Hematopoietic multipotent progenitor cell treated with erythropoietin and hydrocortisone succinate and interleukin-3 and kit ligand, for 15 days (in vitro differentiated cells): ENCODE measurements at regions not wholly inside any gene's neighbourhood (a gene's known extent, or its start where the extent isn't known, plus 50 kb on each side); places are given as distances from the start of the nearest gene placed in this dataset.
"Not testable (repeated sequence)": the region's sequence is repeated elsewhere in the genome, so short reads cannot be mapped to it uniquely, and the experiment has no call there.

Experiments
- DNase-seq: peaks from one replicate; pipeline ENCODE4 v3.0.0-alpha.2; 2015; ENCODE audit warnings: low spot score

- no peak for DNase-seq
These were observed 79.7 kb upstream of the SHANK2 start for GRCh38 chr11:71332046-71332445.

GRCh38 chr11:71331631-71332030 is 79.3 kb upstream of the SHANK2 start:
- DNase-seq = no peak

GRCh38 chr11:71330996-71331395 is 78.6 kb upstream of the SHANK2 start:
- DNase-seq = no peak

DNA sequence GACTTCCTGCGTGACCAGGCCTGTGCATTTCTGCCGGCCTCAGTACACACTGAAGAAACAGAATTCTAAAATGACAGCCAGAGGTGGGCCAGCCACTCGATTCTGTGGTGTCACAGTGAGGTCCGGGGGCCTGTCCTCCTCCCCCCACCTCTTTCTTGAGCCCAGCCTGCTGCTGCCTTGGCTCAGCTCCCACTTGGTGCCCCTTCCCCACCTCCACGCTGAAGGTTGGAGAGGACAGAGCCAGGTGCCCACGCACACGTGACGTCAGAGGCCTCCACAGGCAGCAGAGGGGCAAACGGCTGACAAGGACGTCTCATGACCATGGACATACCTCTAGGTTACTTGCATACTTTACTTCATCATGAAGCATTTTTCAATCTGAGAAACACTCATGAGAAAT is 78.0 kb upstream of the SHANK2 start:
- no peak for DNase-seq

GRCh38 chr11:71329786-71330185 is 77.4 kb upstream of the SHANK2 start:
- DNase-seq = no peak

DNA sequence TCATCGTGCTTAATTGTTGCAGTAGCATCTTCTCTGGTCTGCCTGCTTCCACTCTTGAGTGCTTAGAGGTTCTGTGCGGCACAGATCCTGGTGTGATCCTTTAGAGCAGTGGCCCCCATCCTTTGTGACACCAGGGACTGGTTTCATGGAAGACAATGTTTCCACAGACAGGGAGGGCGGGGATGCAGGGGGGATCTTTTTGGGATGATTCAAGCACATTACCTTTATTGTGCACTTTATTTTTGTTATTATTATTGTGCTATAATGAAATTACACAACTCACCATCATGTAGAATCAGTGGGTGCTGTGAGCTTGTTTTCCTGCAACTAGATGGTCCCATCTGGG is 76.8 kb upstream of the SHANK2 start:
- DNase-seq = no peak

- no peak for DNase-seq
These were observed 75.0 kb upstream of the SHANK2 start for GRCh38 chr11:71327156-71328085.

DNA sequence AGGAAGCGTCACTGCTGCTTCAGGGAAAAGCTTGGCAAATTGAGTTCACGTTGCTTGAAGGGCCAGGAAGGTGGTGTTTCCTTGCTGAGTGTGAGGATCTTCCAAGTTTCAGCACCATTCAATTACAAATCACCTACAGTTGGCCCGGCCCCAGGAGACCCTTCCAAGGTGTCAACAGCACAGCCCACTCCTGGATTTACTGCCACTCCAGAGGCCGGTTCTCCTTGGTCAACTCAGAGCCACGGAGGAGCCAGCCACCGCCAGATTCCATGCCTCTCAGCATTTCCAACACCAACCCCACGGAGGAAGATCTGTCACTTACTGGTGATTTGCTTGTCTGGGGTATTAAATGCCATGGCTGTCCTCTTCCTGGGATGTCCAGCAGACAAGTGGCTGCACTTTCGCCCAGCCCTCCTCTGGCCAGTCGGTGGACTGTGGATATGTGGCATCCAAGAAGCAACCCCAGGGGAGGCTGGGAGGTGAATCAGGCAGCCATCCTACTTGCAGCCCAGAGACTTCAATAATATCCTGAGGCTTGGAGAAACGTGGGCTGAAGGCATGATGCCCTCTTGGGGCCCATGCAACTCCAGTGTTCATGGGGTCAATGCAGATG is 74.1 kb upstream of the SHANK2 start:
- DNase-seq = no peak

- DNase-seq = no peak
These were observed 73.3 kb upstream of the SHANK2 start for GRCh38 chr11:71325418-71326327.

DNA sequence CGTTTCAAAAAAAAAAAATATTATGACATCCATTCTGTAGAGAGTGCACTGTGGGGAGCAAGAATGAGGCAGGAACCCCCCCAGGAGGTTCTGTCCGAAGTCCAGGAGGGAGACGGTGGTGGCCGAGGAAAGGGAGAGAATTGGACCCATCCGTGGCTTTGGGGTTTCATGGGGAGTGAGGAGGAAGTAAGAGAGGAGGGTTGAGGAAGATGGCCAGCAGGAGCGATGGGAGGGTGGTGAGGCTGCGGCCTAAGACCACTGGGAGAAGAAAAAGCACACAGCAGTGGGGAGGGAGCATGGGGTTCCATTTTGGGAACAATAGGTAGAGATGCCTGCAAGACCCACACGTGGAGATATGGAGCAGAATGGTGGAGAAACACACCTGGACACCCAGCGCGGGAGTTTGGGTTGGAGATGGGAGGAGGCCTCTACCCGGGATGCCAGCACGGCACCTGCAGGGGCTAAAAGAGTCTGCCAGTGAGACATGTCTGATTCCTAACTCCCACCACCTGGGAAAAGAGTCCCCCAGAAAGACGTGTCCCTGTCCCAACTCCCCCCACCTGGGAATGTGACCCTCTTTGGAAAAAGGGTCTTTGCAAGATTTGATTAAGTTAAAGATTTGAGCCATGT is 72.5 kb upstream of the SHANK2 start:
- DNase-seq = no peak

DNA sequence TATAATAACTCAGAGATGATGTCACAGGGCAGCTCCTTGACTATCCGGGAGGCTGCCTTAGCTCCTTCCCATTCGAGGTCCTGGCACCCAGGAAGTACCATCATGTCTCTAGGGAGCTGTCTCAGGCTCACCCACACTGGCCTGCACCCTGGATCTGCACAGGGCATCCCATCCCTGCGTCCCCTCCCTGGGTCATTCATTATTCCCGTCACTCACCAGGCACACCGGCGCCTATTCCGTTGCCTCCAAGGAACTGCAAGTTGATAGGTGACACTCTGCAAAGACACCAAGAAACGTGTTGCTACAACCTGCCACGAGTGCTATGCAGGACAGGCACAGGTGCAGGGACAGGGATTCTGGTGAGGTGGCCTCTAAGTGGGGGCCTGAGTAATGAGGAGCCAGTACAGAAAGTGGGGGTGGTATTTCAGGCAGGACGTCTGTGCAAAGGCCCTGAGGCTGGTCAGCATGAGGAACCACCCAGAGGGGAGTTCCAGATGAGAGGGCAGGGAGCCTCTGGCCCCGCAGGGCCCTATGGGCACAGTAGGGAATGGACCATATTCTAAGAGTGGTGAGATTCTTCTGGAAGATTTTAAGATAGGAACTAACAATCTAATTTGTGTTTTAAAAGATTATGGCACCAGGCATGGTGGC is 71.6 kb upstream of the SHANK2 start:
- DNase-seq = no peak

DNA sequence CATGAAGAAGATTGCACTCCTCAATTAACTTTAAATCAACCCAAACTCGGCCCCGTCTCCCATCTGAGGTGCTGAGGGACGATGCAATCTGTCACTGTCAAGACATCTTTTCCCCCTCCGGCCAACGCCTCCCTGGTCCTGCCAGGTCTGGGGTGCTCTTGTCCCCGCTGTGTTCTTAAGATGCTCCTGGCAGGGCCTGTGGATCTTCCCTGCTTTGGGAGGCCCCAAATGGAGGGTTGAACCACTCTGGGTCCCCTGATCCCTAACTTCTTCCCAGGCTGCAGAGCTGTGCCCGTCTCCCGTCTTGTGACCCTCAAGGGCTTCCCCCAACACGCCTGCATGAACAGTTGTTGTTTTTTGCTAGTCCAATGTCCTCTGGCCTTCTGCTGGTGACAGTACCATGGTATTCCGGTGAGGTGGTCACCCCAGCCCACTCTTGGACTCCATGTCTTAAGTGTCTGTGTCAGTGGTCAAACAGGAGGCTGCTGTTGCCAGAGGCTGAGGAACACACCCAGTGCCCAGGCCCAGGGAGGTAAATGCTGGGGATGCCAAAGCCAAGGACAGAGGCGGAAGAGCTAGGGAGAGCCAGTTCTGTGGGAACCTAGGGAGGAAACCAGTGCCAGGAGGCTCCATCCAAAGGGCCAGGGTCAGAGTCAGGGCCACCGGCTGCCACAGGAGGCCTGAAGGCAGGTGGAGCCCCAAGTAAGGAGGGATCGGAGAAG is 70.6 kb upstream of the SHANK2 start:
- no peak for DNase-seq

DNA sequence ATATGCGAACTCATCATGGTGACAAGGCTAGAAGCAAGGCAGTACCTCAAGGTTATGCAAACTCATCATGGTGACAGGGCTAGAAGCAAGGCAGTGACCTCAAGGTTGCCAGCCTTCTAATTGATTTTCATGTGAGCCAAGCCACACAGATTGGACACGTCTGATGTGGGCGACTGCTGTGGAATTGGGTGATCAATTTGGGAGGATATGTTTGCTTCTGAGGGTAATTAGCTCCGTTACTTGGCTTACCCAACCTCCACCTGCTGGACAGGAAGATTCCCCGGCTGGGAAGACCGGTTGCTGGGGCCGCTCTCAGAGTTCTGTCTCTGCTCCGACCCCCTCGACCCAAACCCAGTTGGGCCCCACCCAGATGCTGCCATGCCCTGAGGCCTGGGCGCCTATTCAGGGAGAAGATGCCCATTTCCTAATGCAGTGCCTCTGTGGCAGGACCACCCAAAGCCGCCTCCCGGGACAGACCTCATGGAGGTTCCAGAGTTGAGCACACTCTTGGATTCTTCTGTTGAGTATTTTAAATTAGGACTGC is 69.9 kb upstream of the SHANK2 start:
- DNase-seq = no peak

DNA sequence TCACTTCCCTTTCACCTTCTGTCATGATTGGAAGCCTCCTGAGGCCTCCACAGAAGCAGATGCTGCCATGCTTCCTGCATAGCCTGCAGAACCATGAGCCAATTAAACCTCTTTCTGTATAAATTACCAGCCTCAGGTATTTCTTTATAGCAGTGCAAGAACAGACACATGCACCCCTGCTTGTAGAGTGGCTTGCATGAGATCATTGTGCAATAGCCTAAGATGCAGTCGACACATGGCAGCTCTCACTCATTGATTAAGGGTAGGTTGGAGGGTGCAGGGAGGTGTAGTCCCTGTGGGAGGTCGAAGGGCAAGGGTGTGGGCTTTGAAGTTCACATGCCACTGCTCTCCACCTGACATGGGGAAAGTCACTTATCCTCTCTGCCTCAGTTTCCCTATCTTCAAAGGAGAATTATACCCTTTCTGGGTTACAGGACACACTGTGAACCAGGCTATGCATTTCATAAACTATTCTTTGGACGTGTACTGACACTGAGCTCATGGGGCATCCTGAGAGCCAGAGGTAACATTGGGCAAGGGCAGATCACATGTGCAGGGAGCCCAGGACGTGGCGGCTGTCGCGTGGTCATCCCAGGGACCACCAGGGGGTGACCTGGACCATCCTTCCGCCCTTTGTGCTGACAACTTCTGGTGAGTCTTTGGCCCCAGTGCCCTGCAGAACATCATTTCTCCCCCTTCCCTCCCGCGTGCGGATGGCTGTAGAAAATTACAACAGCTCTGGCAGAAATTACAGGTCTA is 69.2 kb upstream of the SHANK2 start:
- no peak for DNase-seq

DNA sequence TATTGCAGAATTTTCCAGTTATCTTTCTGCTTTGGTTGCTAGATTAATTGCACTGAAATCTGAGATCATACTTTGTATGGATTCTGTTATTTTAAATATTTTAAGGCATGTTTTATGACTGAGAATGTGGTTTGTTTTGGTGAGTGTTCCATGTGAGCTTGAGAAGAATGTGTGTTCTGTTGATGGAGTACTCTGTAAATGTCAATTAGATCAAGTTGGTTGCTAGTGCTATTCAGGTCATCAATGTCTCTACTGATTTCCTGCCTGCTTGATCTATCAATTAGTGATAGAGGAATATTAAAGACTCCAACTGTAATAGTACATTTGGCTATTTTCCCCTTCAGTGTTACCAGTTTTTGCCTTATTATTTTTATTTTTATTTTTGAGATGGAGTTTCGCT is 64.3 kb upstream of the SHANK2 start:
- DNase-seq = no peak

- not testable (repeated sequence) for DNase-seq
These were observed 60.2 kb upstream of the SHANK2 start for GRCh38 chr11:71312616-71313015.

DNA sequence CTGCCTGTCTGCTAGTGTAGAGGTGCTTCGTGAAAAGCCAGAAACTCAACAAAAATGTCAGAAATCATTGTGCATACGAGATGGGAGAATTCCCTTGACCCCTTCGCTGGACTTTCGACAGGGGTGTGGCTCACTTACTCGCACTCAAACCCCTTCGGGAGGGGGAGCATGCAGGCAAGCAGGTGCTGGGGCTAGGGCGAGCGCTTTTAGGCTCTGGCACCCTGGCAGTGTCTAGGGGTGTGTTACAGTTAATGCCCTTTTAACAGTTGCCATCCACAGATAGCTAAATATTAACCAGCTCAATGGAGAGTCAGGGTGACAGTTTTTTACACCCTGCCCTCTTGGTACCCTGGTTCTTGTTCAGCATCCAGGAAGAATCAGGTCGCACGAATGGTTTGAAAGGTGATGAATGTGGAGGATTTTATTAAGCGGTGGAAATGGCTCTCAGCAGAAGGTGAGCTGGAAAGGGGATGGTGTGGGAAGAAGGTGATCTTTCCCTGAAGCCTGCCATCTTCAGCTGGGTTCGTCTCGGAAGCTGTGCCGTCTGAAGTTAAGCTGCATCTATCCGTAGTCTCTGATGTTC is 59.6 kb upstream of the SHANK2 start:
- no peak for DNase-seq

DNA sequence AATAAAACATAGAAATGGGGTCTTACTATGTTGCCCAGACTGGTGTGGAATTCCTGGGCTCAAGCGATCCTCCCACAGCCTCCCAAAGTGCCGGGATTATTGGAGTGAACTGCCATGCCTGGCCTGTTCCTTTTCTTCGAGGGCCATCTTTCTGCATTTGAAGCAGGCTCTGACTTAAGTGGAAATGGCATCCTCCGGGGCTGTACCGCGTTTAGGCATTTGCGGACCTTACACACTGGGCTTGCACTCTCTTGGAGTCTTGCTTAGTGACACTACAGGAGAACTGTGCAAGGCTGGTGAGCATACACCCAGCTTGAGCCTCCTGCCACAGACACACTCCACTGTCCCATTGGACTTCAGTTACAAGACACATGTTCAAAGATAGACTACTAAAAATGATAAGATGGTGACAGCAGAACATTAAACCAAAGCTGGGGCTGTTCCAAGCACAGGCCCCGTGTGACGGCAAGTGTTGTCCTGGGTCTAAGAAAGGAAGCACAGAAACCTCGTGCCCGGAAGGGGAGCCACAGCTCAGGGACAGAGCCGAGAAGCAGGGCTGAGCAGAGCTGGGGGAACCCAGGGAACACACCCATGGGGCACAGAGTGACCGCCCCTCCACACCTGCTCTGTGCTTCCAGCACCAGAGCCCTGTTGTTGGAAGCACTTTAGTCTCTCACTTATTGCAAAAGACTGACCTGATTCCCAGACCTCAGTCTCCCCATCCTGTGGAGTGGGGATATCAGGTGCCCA is 59.0 kb upstream of the SHANK2 start:
- no peak for DNase-seq

- DNase-seq = no peak
These were observed 57.8 kb upstream of the SHANK2 start for GRCh38 chr11:71310184-71310583.
